Activated CD8-positive, alpha-beta T cell treated with anti-CD3 and anti-CD28 coated beads for 36 hours (primary cell): ENCODE measurements at regions not wholly inside any gene's neighbourhood (a gene's known extent, or its start where the extent isn't known, plus 50 kb on each side); places are given as distances from the start of the nearest gene placed in this dataset.

Experiments
- ATAC-seq: fragments of 200-7000 bp; cut with Tn5 transposase; one replicate; pipeline ENCODE4 v1.10.0; 2021; ENCODE audit warnings: mild to moderate bottlenecking, moderate library complexity
- CTCF ChIA-PET: fragments of 350-600 bp; sonication (Branson Sonifier 250); formaldehyde crosslinking; loops from one replicate; lab custom pipeline; 2021; ENCODE audit warnings: antibody characterized with exemption; lab: Charles Lee
- POLR2A ChIA-PET: fragments of 350-600 bp; sonication (Branson Sonifier 250); formaldehyde crosslinking; loops from one replicate; lab custom pipeline; 2021; ENCODE audit warnings: antibody characterized with exemption; lab: Charles Lee
- DNase-seq: peaks from one replicate; pipeline ENCODE4 v3.0.0-alpha.2; 2020
- H3K27ac Mint-ChIP-seq: one replicate; pipeline ENCODE4 v1.8.0; 2021; ENCODE audit warnings: mild to moderate bottlenecking, mixed read lengths
- H3K27me3 Mint-ChIP-seq: one replicate; pipeline ENCODE4 v1.8.0; 2021; ENCODE audit warnings: mixed read lengths
- H3K36me3 Mint-ChIP-seq: one replicate; pipeline ENCODE4 v1.8.0; 2021; ENCODE audit warnings: low read depth, mixed read lengths
- H3K4me1 Mint-ChIP-seq: one replicate; pipeline ENCODE4 v1.8.0; 2021; ENCODE audit warnings: low read depth, mixed read lengths
- H3K4me3 Mint-ChIP-seq: one replicate; pipeline ENCODE4 v1.8.0; 2021; ENCODE audit warnings: mild to moderate bottlenecking, moderate library complexity, mixed read lengths
- H3K9me3 Mint-ChIP-seq: one replicate; pipeline ENCODE4 v1.8.0; 2021; ENCODE audit warnings: mixed read lengths
- intact Hi-C: fragments of 100-400 bp; cut with micrococcal nuclease; formaldehyde crosslinking; loops from one replicate; pipeline ENCODE4 v1.10.0; 2022
- TF ChIP-seq, protein P1 (sequence below): fragments of 200-600 bp; IDR thresholded peaks from one replicate; pipeline ENCODE4 v1.8.0; 2022; ENCODE audit warnings: antibody characterized with exemption, mild to moderate bottlenecking

DNA sequence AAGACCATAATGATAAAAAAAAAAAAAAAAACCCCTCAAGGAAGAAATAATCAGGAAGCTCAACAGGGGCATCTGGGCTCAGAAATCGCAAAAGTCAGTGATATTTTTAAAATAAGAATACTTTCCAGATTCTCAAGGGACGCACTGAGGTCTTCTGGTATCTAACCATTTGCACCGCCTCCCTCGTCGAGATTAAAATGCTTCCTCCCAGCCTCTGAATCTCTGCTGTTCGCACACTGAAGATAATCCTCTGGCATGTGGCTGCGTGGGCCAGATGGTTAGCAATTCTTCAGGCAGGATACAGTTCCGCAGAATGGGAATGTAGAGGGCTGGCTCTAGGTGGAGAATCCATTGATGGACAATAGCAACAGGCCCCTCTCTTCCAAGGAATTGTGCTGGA is 211.7 kb upstream of the CDH5 start:
- Mint-ChIP-seq H3K36me3 (no peaks in the 10 kb centered on the region), H3K27me3 (peaks cover 3% of the 10 kb centered on the region), H3K9me3 (no peaks in the 10 kb centered on the region), H3K4me1 (no peaks in the 10 kb centered on the region), H3K27ac (no peak overlapping the region), H3K4me3 (no peak overlapping the region)
- ChIA-PET CTCF (no interaction called here), POLR2A (no interaction called here)
- ATAC-seq (no peak), DNase-seq (no peak)
- TF ChIP-seq, protein P1, sequence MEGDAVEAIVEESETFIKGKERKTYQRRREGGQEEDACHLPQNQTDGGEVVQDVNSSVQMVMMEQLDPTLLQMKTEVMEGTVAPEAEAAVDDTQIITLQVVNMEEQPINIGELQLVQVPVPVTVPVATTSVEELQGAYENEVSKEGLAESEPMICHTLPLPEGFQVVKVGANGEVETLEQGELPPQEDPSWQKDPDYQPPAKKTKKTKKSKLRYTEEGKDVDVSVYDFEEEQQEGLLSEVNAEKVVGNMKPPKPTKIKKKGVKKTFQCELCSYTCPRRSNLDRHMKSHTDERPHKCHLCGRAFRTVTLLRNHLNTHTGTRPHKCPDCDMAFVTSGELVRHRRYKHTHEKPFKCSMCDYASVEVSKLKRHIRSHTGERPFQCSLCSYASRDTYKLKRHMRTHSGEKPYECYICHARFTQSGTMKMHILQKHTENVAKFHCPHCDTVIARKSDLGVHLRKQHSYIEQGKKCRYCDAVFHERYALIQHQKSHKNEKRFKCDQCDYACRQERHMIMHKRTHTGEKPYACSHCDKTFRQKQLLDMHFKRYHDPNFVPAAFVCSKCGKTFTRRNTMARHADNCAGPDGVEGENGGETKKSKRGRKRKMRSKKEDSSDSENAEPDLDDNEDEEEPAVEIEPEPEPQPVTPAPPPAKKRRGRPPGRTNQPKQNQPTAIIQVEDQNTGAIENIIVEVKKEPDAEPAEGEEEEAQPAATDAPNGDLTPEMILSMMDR = no peak
- intact Hi-C loops = no loop called here

DNA sequence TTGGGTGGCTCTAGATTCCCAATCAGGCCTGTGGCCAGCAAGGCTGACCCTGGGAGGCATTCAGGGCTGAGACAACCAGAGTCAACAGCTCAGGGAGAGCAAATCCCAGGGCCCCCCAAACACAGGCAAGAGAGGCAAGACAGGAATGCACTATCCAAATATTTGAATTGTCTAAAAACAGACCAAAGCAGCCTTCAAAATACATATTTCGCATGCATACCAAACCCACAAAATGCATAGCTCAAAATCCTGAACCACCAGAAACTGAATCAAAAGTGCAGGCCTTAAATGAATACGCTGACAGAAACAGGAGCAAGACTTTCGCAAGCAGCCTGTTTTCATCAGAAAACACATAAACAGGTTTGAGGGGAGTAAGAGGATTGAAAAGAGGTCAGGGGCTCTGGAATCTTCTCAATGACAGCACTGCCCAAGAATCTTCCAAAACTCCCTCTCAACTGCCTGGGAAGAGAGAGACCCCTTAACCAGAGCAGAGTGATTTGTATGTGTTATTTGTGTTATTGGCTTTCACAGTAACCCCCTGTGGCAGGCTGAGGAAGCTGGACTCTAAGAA is 213.6 kb upstream of the CDH5 start:
- Mint-ChIP-seq H3K27ac (no peak overlapping the region), H3K4me1 (no peaks in the 10 kb centered on the region), H3K36me3 (no peaks in the 10 kb centered on the region), H3K4me3 (no peak overlapping the region), H3K27me3 (peaks cover 4% of the 10 kb centered on the region), H3K9me3 (no peaks in the 10 kb centered on the region)
- TF ChIP-seq, protein P1 = no peak
- intact Hi-C loops = no loop called here
- no peak for ATAC-seq
- POLR2A ChIA-PET = no interaction called here
- CTCF ChIA-PET = no interaction called here
- no peak for DNase-seq

DNA sequence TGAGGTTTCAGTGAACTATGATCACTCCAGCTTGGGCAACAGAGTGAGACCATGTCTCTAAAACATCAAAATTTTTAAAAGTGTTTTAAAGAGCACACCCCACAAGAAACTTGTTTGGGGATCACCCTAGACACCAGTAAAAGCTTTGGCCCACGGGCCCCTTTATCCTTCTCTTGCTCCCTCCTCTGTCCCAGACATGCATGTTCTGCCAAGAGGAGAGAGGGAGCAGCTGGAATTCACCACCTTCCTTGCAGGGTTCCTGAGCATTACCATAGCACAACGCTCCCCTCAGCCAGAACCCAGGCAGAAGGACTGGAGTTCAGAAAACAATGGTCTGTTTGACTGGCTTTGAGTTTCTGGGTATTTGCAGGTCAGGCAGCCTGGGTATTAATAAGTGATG is 214.3 kb upstream of the CDH5 start:
- no peaks in the 10 kb centered on the region for H3K36me3 Mint-ChIP-seq
- CTCF ChIA-PET = no interaction called here
- H3K4me1 Mint-ChIP-seq = no peaks in the 10 kb centered on the region
- DNase-seq = no peak
- H3K27me3 Mint-ChIP-seq = peaks cover 4% of the 10 kb centered on the region
- intact Hi-C loops = no loop called here
- no peak overlapping the region for H3K4me3 Mint-ChIP-seq
- POLR2A ChIA-PET = no interaction called here
- H3K27ac Mint-ChIP-seq = no peak overlapping the region
- H3K9me3 Mint-ChIP-seq = no peaks in the 10 kb centered on the region
- TF ChIP-seq, protein P1 = no peak
- no peak for ATAC-seq

DNA sequence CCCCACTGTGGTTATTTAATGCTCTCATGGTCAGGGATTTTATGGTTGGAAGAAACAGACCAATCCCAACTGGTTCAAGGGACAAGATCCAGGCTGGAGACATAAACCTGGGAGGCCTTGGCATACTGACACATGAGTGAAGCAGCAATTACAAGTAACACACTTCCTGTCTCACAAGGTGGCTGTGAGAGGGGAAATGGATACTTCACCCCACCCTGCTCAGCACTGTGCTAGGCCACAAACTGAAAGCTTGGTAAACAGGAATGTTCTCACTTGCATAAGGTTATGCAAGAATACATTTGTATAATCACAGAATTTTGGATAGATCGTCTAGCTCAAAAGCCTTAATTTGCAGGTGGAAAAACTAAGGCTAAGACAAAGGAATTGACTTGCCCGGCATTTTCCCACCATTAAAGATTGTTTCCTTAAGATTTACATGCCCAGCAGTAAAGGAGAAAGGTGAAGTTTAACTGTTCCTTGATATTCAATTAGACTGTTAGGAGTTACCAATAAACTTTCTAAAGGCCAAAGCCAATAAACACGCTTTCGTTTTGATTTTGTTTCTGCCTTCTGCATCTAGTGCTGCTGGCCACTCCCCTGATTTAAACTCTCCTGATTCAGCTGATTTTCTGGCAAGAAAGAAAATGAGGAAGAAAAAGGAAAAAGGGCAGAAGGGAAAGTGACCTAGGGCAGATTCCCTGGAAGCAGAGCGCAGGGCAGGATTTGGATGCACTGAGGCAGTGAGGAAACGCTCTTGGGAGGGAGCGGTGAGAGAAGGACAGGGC is 215.6 kb upstream of the CDH5 start:
- TF ChIP-seq, protein P1 = no peak
- no peaks in the 10 kb centered on the region for H3K4me1 Mint-ChIP-seq
- POLR2A ChIA-PET = no interaction called here
- H3K36me3 Mint-ChIP-seq = no peaks in the 10 kb centered on the region
- H3K27ac Mint-ChIP-seq = no peak overlapping the region
- CTCF ChIA-PET = no interaction called here
- no peak for DNase-seq
- intact Hi-C loops = no loop called here
- H3K9me3 Mint-ChIP-seq = no peaks in the 10 kb centered on the region
- peaks cover 4% of the 10 kb centered on the region for H3K27me3 Mint-ChIP-seq
- no peak for ATAC-seq
- no peak overlapping the region for H3K4me3 Mint-ChIP-seq

DNA sequence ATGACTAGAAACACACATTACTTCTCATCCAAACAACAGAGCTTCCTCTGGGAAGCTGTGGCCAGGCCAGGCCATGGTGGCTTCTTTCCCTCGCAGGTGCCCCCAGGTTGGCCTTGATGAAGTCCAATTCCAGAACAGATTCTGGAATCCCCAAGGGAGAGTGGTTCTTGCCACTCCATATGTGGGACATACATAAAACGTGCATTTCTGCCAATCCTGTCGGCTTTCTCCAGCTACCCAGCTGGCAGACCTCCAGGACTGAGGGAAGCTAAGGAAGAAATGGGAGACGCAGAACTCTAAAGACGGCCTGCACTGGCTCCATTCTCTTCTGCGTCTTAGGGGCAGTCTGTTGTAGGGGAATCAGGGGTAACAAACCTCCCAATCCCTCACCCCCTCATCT is 219.2 kb upstream of the CDH5 start:
- Mint-ChIP-seq H3K9me3 (no peaks in the 10 kb centered on the region), H3K36me3 (no peaks in the 10 kb centered on the region), H3K4me1 (no peaks in the 10 kb centered on the region), H3K27me3 (peaks cover 6% of the 10 kb centered on the region), H3K4me3 (no peak overlapping the region), H3K27ac (no peak overlapping the region)
- intact Hi-C loops = no loop called here
- ATAC-seq = no peak
- DNase-seq = no peak
- CTCF ChIA-PET = no interaction called here
- POLR2A ChIA-PET = interaction anchor here (0.8 kb wide), 1 partner anchor 11 kb away, joined by 5 read pairs; no protein-coding TSS in a partner anchor
- TF ChIP-seq, protein P1 = no peak
